Sigmoid colon (tissue), 4 donors: ENCODE measurements at regions not wholly inside any gene's neighbourhood (a gene's known extent, or its start where the extent isn't known, plus 50 kb on each side); places are given as distances from the start of the nearest gene placed in this dataset.

ENCODE experiments used
- CTCF ChIP-seq, 4 experiments: fragments of 450-650 bp in 3 of 4; fragments of 200-600 bp in 1 of 4; IDR thresholded peaks; one replicate each; pipeline ENCODE4 v1.5.1; 2016 to 2019; ENCODE audit warnings: antibody characterized with exemption in 4 of 4, mild to moderate bottlenecking in 3 of 4, moderate library complexity in 2 of 4
- EP300 ChIP-seq, 4 donors: sonication (generic); formaldehyde crosslinking; IDR thresholded peaks; one replicate each; pipeline ENCODE4 v1.6.1; 2017; ENCODE audit warnings: antibody characterized with exemption in 4 of 4
- POLR2A ChIP-seq, 2 donors: fragments of 450-650 bp; IDR thresholded peaks; one replicate each; pipeline ENCODE4 v1.6.1; 2016; ENCODE audit warnings: antibody characterized with exemption in 2 of 2, mild to moderate bottlenecking in 2 of 2, moderate library complexity in 2 of 2
- POLR2AphosphoS5 ChIP-seq, 4 donors: sonication (generic); formaldehyde crosslinking; IDR thresholded peaks; one replicate each; pipeline ENCODE4 v1.6.1; 2017; ENCODE audit warnings: antibody characterized with exemption in 4 of 4

GRCh38 chr13:50104493-50104892, 89.2 kb downstream of the KCNRG start:
- TF ChIP-seq CTCF (IDR thresholded peaks at IDR 0.05), result no peak
- TF ChIP-seq EP300 (IDR thresholded peaks at IDR 0.05), result no peak
- TF ChIP-seq POLR2A (IDR thresholded peaks at IDR 0.05), result no peak
- no peak for TF ChIP-seq POLR2AphosphoS5 (IDR thresholded peaks at IDR 0.05)
